ENCODE measurements at regions not wholly inside any gene's neighbourhood (a gene's known extent, or its start where the extent isn't known, plus 50 kb on each side); places are given as distances from the start of the nearest gene placed in this dataset.
A peak's percentile ranks its signal among the peaks of the same experiment; 100 is the strongest.

- DNase-seq, result peak; percentile 83
Observed at GRCh38 chr10:94194256-94194655, 168.5 kb downstream of the NOC3L start.

GRCh38 chr10:94197241-94197640, 165.5 kb downstream of the NOC3L start:
- DNase-seq, result no peak

- DNase-seq, result no peak
Observed at GRCh38 chr10:94198324-94198723, 164.4 kb downstream of the NOC3L start.

- peak; percentile 56 for DNase-seq
Observed at GRCh38 chr10:94199565-94199964, 163.2 kb downstream of the NOC3L start.

GRCh38 chr10:94200146-94200837, 162.4 kb downstream of the NOC3L start:
- no peak for DNase-seq

GRCh38 chr10:94205396-94205831, 157.3 kb downstream of the NOC3L start:
- DNase-seq, result peak; percentile 39

- DNase-seq, result no peak
Observed at GRCh38 chr10:94206176-94206575, 156.6 kb downstream of the NOC3L start.

GRCh38 chr10:94208315-94208714, 154.4 kb downstream of the NOC3L start:
- no peak for DNase-seq

GRCh38 chr10:94210440-94211168, 152.1 kb downstream of the NOC3L start:
- DNase-seq, result no peak

GRCh38 chr10:94211169-94211510, 151.6 kb downstream of the NOC3L start:
- no peak for DNase-seq

GRCh38 chr10:94213001-94213530, 149.7 kb downstream of the NOC3L start:
- no peak for DNase-seq

GRCh38 chr10:94213980-94214379, 148.8 kb downstream of the NOC3L start:
- no peak for DNase-seq

GRCh38 chr10:94214481-94214893, 148.3 kb downstream of the NOC3L start:
- DNase-seq, result no peak

- no peak for DNase-seq
Observed at GRCh38 chr10:94216201-94216600, 146.5 kb downstream of the NOC3L start.

- DNase-seq, result peak; percentile 40
Observed at GRCh38 chr10:94217411-94217810, 145.3 kb downstream of the NOC3L start.

- peak; percentile 70 for DNase-seq
Observed at GRCh38 chr10:94218493-94219183, 144.1 kb downstream of the NOC3L start.

GRCh38 chr10:94219829-94220228, 142.9 kb downstream of the NOC3L start:
- DNase-seq, result peak; percentile 76

GRCh38 chr10:94220717-94221116, 142.0 kb downstream of the NOC3L start:
- DNase-seq, result no peak

GRCh38 chr10:94223702-94224370, 138.9 kb downstream of the NOC3L start:
- no peak for DNase-seq

GRCh38 chr10:94224656-94225055, 138.1 kb downstream of the NOC3L start:
- peak; percentile 77 for DNase-seq

GRCh38 chr10:94225589-94225988, 137.2 kb downstream of the NOC3L start:
- peak; percentile 15 for DNase-seq

- DNase-seq, result no peak
Observed at GRCh38 chr10:94230134-94230785, 132.5 kb downstream of the NOC3L start.

All from fibroblast of skin of back (primary cell).